ENCODE measurements at regions not wholly inside any gene's neighbourhood (a gene's known extent, or its start where the extent isn't known, plus 50 kb on each side); places are given as distances from the start of the nearest gene placed in this dataset.

- TF ChIP-seq ZFX (IDR thresholded peaks at IDR 0.05) (no peak), CTCF (conservative IDR thresholded peaks at IDR 0.05) (no peak)
These were observed 837.0 kb downstream of the DNAH5 start for GRCh38 chr5:13107537-13107936.
